NCI-H1436 (cell line): ENCODE measurements at regions not wholly inside any gene's neighbourhood (a gene's known extent, or its start where the extent isn't known, plus 50 kb on each side); places are given as distances from the start of the nearest gene placed in this dataset.

Experiments
- DNase-seq: peaks from one replicate; lab custom pipeline; 2025; lab: John Stamatoyannopoulos, UW

- no peak for DNase-seq
Measured at GRCh38 chr6:22668717-22669116, 99.4 kb downstream of the HDGFL1 start.

GRCh38 chr6:22670605-22671004 lies 101.2 kb downstream of the HDGFL1 start:
- no peak for DNase-seq

- no peak for DNase-seq
Measured at GRCh38 chr6:22673474-22673873, 104.1 kb downstream of the HDGFL1 start.

GRCh38 chr6:22680950-22681349 lies 111.6 kb downstream of the HDGFL1 start:
- no peak for DNase-seq

GRCh38 chr6:22681761-22682160 lies 112.4 kb downstream of the HDGFL1 start:
- DNase-seq = no peak

DNA sequence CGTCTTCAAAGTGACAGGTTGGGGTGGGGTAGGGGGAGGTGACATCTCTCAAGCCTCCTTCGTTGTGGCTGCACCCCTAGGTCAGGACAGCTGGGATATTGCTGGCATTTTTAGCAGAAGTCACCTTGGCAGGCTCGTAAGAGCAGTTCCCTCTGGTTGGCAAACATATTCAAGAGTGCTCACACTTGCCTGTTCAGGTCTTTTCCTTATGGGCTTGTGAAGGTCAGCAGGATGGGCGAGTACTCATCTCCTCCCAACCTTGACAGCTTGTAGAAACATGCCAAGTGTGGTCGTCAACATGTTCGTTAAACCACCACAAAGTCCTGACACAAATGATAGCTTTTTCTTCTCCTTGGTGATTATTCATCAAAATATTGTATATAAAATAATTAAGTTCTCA lies 113.6 kb downstream of the HDGFL1 start:
- no peak for DNase-seq

GRCh38 chr6:22690446-22690845 lies 121.1 kb downstream of the HDGFL1 start:
- no peak for DNase-seq

GRCh38 chr6:22694092-22694724 lies 124.8 kb downstream of the HDGFL1 start:
- no peak for DNase-seq

GRCh38 chr6:22696481-22696880 lies 127.1 kb downstream of the HDGFL1 start:
- DNase-seq = no peak

- DNase-seq = no peak
Measured at GRCh38 chr6:22697306-22697705, 127.9 kb downstream of the HDGFL1 start.

DNA sequence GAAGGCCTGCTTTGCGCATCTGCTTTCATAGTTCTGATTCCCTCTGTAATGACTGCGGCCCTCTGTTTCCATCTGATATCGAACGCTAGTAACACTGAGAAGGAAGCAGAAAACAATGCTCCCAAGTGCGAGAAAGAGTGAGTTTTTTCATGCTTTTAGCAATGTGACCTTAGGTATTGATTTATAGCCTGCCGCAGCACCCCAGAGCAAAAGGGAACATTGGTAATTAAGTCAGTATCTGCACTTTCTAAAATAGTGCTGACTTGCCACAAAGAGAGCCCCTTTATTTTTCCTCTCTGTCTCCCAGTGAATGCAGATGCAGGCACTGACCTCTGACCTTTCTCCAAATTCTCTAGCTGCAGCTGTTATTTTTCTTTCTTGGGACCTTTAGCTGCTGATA lies 129.8 kb downstream of the HDGFL1 start:
- no peak for DNase-seq

DNA sequence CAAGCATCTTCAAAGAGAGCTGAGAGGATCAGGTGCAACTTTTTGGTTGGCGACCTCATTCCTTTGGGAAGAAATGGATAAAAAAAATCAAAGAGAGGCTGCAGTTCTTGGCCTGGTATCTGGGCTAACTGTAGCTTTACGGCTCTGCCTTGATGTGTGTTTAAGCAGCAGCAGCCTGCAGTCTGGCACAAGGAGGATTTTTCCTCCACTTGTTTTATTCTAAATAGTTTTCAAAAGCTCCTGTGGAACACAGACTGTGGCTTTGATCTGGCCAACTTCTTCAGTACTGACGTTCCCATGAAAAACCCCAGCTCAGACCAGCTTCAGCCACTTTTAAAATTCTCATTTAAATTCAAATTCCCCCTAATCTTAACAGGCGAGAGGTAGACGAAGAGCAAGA lies 137.3 kb downstream of the HDGFL1 start:
- no peak for DNase-seq

DNA sequence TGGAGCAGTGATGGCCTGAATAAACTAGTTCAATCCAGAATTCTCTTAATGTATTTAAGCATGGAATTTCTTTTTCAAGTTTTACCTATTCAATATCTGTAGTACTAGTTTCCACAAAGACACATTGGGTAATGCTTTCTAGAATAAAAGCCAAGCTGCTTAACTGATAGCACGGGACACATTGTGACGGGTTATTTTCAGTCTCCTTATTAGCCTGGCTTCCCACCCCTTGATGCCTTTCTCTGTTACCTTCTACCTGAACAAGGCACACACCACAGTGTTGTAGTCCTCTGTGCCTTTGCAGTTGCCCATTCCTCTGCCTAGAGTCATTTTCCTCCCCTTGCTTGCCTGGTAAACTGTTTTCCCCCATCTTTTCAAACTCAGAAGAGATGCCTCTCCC lies 139.1 kb downstream of the HDGFL1 start:
- no peak for DNase-seq

- DNase-seq = no peak
Measured at GRCh38 chr6:22709803-22710202, 140.4 kb downstream of the HDGFL1 start.

DNA sequence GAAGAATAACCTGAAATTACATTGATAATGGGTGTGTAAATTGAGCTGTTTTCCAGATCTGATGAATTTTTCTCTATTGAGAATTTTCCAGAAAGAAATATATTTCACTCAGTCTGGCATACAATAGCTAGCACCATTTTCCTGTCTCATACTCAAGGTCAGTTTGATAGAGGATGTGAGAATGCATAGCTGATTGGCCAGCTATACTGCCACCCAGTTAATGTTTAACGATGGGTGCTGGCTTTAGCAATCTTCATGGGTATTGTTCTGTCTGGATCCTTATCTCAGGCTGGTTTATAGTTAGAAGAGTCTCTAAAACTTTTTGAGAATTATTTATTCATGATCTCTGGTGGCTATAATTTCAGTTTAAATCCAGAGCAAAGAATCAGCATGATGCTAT lies 147.4 kb downstream of the HDGFL1 start:
- DNase-seq = no peak

DNA sequence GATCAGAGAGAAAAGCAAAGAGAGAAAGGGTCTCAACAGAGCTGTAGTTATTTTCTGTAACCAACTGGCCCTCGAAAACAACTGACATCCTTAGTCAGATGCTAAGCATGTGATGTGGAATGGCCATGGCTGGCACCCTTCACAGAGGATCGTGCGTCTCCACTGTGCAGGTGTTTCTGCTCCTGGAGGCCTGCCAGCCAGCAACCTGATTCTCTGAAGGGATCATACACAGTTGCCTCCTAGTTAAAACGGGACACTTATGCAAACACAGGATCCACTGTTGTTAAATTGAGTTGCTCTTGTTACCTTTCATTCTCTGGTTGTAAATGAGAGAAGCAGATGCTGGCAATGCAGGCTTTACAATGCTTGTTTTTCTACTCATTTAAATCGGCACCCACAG lies 148.5 kb downstream of the HDGFL1 start:
- peak; percentile 86 for DNase-seq

GRCh38 chr6:22722913-22723312 lies 153.5 kb downstream of the HDGFL1 start:
- DNase-seq = no peak

DNA sequence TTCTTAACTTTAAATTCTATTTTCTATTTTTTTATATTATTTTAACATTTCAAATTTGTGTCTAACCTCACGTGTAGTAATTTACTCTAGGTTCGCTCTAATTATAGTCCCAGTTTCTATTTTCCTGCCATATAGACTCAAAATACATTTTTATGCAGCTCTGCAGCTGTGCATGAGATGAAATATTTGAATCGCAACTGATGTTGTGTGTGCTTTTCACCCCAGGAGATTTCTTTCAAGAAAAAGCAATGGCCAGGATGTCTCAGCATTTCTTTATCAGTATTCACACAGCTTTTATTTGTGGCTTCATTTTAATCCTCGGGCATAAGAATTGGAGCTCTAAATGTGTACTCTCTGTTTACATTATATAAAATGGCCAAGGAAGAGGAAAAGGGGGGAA lies 157.6 kb downstream of the HDGFL1 start:
- no peak for DNase-seq

DNA sequence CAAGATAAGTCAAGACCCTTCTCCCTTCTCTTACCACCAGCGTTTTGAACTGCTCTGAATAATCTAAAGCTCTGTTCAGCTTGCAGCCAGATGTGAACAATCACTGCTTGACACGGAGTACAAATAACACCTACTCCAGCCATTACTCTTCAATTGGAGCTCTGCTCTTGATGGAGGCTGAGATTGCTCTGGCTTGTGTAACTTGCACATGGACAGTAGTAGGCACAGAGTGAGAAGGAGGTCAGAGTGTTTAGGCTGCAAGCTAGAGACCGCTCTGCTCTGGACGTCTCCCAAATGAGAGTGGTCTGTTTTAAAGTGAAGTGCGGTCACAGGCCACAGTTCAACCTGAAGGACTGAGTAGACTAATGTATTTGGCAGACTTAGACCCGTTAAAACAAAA lies 158.3 kb downstream of the HDGFL1 start:
- DNase-seq = no peak

DNA sequence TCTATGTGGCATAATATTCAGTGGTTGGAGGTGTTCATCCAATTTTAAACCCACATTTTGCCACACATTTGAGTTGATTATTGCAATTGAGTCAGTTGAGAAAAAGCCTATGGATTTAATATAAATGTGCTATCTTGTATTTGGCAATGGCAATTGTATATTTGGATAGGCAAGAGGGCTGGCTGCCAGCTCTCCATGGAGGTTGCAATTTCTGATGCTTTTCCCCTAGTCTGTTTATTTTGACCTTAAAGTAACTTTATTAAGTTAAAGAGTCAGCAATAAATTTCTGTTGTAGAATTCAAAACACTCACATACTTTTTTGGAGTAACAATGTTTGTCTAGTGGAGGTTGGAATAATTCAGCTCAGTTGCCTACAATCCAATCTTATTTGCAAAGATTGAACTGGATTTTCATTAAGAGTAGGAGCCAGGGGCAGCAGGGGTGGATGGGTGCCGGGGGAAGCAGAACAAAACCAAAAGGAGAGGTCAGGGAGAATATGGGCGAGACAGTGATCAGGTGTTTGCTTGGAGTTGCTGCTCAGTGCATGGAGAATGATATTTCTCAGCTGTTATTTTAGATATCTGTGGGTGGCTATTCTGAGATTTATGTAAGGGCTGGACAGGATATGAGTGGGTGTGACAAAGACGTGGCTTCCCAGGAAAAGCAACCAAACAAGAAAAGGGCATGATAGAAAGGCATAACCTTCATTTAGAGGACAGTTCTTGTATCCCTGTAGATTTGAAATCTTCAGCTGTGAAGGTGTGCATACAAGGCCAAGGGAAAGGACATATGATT lies 163.0 kb downstream of the HDGFL1 start:
- DNase-seq = no peak

- no peak for DNase-seq
Measured at GRCh38 chr6:22736740-22737139, 167.4 kb downstream of the HDGFL1 start.

GRCh38 chr6:22737331-22737730 lies 168.0 kb downstream of the HDGFL1 start:
- peak; percentile 15 for DNase-seq

- DNase-seq = no peak
Measured at GRCh38 chr6:22738194-22738593, 168.8 kb downstream of the HDGFL1 start.

DNA sequence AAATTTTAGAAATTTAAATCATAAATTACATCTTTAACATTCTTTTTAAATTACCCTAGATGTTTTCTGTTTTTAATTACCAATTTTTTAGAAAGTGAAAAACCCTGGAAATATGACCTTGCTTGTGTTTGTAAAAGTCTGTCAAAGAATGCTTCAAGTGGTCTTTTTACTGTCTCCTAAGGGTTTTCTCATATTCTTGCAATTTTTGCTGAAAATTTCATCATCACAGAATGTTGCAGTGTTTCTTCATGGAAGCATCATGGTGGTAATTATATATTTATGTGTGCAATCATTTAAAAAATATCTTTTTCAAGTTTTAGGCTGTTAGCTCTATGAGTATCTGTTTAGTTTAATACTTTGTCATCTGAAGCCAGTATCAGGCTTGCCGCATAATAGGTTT lies 178.2 kb downstream of the HDGFL1 start:
- DNase-seq = no peak
